ENCODE measurements at regions not wholly inside any gene's neighbourhood (a gene's known extent, or its start where the extent isn't known, plus 50 kb on each side); places are given as distances from the start of the nearest gene placed in this dataset.

GRCh38 chr14:22007363-22007762 lies 333.7 kb upstream of the OR4E1 start:
- TF ChIP-seq, protein P1, sequence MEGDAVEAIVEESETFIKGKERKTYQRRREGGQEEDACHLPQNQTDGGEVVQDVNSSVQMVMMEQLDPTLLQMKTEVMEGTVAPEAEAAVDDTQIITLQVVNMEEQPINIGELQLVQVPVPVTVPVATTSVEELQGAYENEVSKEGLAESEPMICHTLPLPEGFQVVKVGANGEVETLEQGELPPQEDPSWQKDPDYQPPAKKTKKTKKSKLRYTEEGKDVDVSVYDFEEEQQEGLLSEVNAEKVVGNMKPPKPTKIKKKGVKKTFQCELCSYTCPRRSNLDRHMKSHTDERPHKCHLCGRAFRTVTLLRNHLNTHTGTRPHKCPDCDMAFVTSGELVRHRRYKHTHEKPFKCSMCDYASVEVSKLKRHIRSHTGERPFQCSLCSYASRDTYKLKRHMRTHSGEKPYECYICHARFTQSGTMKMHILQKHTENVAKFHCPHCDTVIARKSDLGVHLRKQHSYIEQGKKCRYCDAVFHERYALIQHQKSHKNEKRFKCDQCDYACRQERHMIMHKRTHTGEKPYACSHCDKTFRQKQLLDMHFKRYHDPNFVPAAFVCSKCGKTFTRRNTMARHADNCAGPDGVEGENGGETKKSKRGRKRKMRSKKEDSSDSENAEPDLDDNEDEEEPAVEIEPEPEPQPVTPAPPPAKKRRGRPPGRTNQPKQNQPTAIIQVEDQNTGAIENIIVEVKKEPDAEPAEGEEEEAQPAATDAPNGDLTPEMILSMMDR (IDR thresholded peaks at IDR 0.05 in 4 of 5, conservative IDR thresholded peaks at IDR 0.05 in 1 of 5) = no peak
- TF ChIP-seq POLR2A (IDR thresholded peaks at IDR 0.05) = no peak
